GM23338 (cell line): ENCODE measurements at regions not wholly inside any gene's neighbourhood (a gene's known extent, or its start where the extent isn't known, plus 50 kb on each side); places are given as distances from the start of the nearest gene placed in this dataset.

Experiments used
- ATAC-seq: fragments of 200-7000 bp; cut with Tn5 transposase; 3 replicates; pipeline ENCODE4 v1.9.1; 2020
- DNase-seq: peaks from one replicate; pipeline ENCODE4 v3.0.0-alpha.2; 2015; ENCODE audit warnings: low spot score
- H2AFZ ChIP-seq: fragments of 200-600 bp; sonication (generic); 2 replicates; pipeline ENCODE4 v1.8.0; 2016; ENCODE audit warnings: antibody characterized with exemption, mild to moderate bottlenecking, moderate library complexity
- H3F3A ChIP-seq: fragments of 200-600 bp; sonication (generic); replicated peaks from 2 replicates; pipeline ENCODE4 v1.8.0; 2017; ENCODE audit warnings: antibody characterized with exemption, mixed run types, low read depth
- H3K27ac ChIP-seq: fragments of 200-600 bp; sonication (generic); 2 replicates; pipeline ENCODE4 v1.6.1; 2016; ENCODE audit warnings: low read depth
- H3K27me3 ChIP-seq: fragments of 200-600 bp; sonication (generic); 2 replicates; pipeline ENCODE4 v1.8.0; 2016; ENCODE audit warnings: mild to moderate bottlenecking, mixed run types, moderate library complexity; ENCODE audit not compliant: insufficient read depth
- H3K36me3 ChIP-seq: fragments of 200-600 bp; sonication (generic); 2 replicates; pipeline ENCODE4 v1.8.0; 2016; ENCODE audit warnings: mild to moderate bottlenecking; ENCODE audit not compliant: insufficient read depth
- H3K4me1 ChIP-seq: fragments of 200-600 bp; sonication (generic); 2 replicates; pipeline ENCODE4 v1.8.0; 2016; ENCODE audit warnings: mild to moderate bottlenecking, moderate library complexity; ENCODE audit not compliant: insufficient read depth
- H3K4me2 ChIP-seq: fragments of 200-600 bp; sonication (generic); 2 replicates; pipeline ENCODE4 v1.7.1; 2017; ENCODE audit warnings: mixed run types
- H3K4me3 ChIP-seq: fragments of 200-600 bp; sonication (generic); 2 replicates; pipeline ENCODE4 v1.6.1; 2016; ENCODE audit warnings: mixed run types
- H3K79me2 ChIP-seq: fragments of 200-600 bp; sonication (generic); replicated peaks from 2 replicates; pipeline ENCODE4 v1.8.0; 2017; ENCODE audit warnings: mild to moderate bottlenecking; ENCODE audit not compliant: insufficient read depth
- H3K9me2 ChIP-seq: fragments of 200-600 bp; sonication (generic); 2 replicates; pipeline ENCODE4 v1.8.0; 2017; ENCODE audit not compliant: insufficient read depth
- H4K20me1 ChIP-seq: fragments of 200-600 bp; sonication (generic); replicated peaks from 2 replicates; pipeline ENCODE4 v1.8.0; 2017; ENCODE audit warnings: mild to moderate bottlenecking; ENCODE audit not compliant: insufficient read depth
- H3K27ac Mint-ChIP-seq: 2 replicates; pipeline ENCODE4 v1.8.0; 2020; ENCODE audit warnings: inconsistent platforms, mild to moderate bottlenecking, moderate library complexity, mixed read lengths
- H3K27me3 Mint-ChIP-seq: 3 replicates; pipeline ENCODE4 v1.8.0; 2022; ENCODE audit warnings: low read depth, mild to moderate bottlenecking, moderate library complexity, mixed read lengths, inconsistent platforms; ENCODE audit not compliant: insufficient read depth, poor library complexity
- H3K36me3 Mint-ChIP-seq: 3 replicates; pipeline ENCODE4 v1.8.0; 2021; ENCODE audit warnings: low read depth, mild to moderate bottlenecking, inconsistent platforms, moderate library complexity, mixed read lengths
- H3K4me1 Mint-ChIP-seq: 3 replicates; pipeline ENCODE4 v1.8.0; 2020; ENCODE audit warnings: mild to moderate bottlenecking, inconsistent platforms, mixed read lengths
- H3K4me3 Mint-ChIP-seq: 3 replicates; pipeline ENCODE4 v1.8.0; 2021; ENCODE audit warnings: moderate library complexity, mild to moderate bottlenecking, inconsistent platforms, mixed read lengths
- H3K9me3 Mint-ChIP-seq: 3 replicates; pipeline ENCODE4 v1.8.0; 2020; ENCODE audit warnings: moderate library complexity, mild to moderate bottlenecking, inconsistent platforms, mixed read lengths
- EZH2phosphoT487 ChIP-seq: fragments of 200-600 bp; sonication (generic); IDR thresholded peaks from one replicate; pipeline ENCODE4 v1.8.1; 2018; ENCODE audit warnings: antibody characterized with exemption; ENCODE audit not compliant: unreplicated experiment
- JUNB ChIP-seq: IDR thresholded peaks from one replicate; pipeline ENCODE4 v1.6.1; 2016; ENCODE audit warnings: antibody characterized with exemption; ENCODE audit not compliant: unreplicated experiment
- NANOG ChIP-seq: IDR thresholded peaks from 2 replicates; pipeline ENCODE4 v1.6.1; 2016; ENCODE audit warnings: antibody characterized with exemption, borderline replicate concordance
- POLR2AphosphoS5 ChIP-seq: IDR thresholded peaks from 2 replicates; pipeline ENCODE4 v1.6.1; 2016; ENCODE audit warnings: antibody characterized with exemption, low read depth
- ZNF331 ChIP-seq: fragments of 250-450 bp; sonication (Bioruptor Pico); IDR thresholded peaks from 2 replicates; pipeline ENCODE4 v1.5.0; 2020; ENCODE audit warnings: low read depth, mild to moderate bottlenecking, moderate library complexity
- TF ChIP-seq, protein P1 (sequence below): IDR thresholded peaks from one replicate; pipeline ENCODE4 v1.6.1; 2018; ENCODE audit warnings: antibody characterized with exemption; ENCODE audit not compliant: unreplicated experiment
- TF ChIP-seq, protein P2 (sequence below): fragments of 250-450 bp; sonication (Bioruptor Pico); IDR thresholded peaks from 2 replicates; pipeline ENCODE4 v1.5.0; 2020; ENCODE audit warnings: mild to moderate bottlenecking, moderate library complexity

DNA sequence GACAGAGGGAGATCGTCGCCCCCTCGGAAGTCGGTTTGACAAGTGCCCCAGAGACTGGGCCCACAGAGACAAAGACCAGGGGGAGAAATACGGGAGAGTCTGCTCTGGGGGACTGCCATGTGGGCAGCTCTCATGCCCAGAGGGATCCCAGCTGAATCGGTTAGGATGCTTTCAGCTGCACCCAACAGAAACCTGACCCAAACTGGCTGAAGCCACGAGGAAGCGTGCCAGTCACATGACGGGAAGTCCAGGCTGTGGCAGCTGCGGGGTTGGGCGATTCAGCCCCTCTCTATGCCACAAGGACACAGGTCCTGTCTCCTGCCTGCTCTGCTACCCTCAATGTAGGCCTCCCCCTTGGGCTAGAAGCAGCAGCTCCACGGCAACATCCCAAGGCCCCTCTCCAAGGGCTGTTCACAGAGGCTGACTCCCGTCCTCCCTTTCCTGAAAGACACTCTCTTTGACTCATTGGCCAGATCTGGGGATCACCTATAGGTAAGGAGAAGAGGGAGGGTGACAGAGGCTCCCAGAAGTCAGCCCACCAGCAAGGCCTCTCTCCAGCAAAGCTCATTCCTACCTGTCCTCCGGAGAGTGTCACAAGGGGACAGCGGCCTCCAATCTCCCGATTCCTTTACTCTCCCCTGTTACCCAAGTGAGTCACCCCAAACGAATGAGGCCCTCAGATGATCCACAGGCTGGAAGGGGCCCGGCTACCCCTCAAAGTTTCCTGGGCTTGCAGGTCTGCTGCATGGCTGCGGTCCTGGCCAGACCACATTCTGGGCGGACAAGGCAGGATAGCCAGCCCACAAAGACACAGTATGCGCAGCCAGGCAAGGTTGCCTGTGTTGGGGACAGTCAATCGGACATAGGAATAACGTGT, 75.8 kb downstream of the RBFOX3 start:
- no peak overlapping the region for H3K4me3 Mint-ChIP-seq
- peaks cover 18% of the 10 kb centered on the region for H3K4me1 Mint-ChIP-seq
- H3K27me3 Mint-ChIP-seq: peaks cover 2% of the 10 kb centered on the region
- H3K36me3 Mint-ChIP-seq: no peaks in the 10 kb centered on the region
- Histone ChIP-seq H3K36me3 (no peaks in the 10 kb centered on the region), H3K4me2 (no peak overlapping the region), H3K27ac (no peak overlapping the region), H3K9me2 (no peaks in the 10 kb centered on the region), H3F3A (no peaks in the 10 kb centered on the region), H3K27me3 (no peaks in the 10 kb centered on the region), H3K4me3 (no peak overlapping the region), H2AFZ (no peak overlapping the region), H3K79me2 (no peaks in the 10 kb centered on the region), H4K20me1 (no peaks in the 10 kb centered on the region), H3K4me1 (peaks cover 6% of the 10 kb centered on the region; the same call in 1 of the 2 replicates)
- no peak overlapping the region for H3K27ac Mint-ChIP-seq
- ATAC-seq (no peak), DNase-seq (no peak)
- H3K9me3 Mint-ChIP-seq: no peaks in the 10 kb centered on the region
- TF ChIP-seq, protein P1, sequence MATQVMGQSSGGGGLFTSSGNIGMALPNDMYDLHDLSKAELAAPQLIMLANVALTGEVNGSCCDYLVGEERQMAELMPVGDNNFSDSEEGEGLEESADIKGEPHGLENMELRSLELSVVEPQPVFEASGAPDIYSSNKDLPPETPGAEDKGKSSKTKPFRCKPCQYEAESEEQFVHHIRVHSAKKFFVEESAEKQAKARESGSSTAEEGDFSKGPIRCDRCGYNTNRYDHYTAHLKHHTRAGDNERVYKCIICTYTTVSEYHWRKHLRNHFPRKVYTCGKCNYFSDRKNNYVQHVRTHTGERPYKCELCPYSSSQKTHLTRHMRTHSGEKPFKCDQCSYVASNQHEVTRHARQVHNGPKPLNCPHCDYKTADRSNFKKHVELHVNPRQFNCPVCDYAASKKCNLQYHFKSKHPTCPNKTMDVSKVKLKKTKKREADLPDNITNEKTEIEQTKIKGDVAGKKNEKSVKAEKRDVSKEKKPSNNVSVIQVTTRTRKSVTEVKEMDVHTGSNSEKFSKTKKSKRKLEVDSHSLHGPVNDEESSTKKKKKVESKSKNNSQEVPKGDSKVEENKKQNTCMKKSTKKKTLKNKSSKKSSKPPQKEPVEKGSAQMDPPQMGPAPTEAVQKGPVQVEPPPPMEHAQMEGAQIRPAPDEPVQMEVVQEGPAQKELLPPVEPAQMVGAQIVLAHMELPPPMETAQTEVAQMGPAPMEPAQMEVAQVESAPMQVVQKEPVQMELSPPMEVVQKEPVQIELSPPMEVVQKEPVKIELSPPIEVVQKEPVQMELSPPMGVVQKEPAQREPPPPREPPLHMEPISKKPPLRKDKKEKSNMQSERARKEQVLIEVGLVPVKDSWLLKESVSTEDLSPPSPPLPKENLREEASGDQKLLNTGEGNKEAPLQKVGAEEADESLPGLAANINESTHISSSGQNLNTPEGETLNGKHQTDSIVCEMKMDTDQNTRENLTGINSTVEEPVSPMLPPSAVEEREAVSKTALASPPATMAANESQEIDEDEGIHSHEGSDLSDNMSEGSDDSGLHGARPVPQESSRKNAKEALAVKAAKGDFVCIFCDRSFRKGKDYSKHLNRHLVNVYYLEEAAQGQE: no peak
- TF ChIP-seq ZNF331 (CRISPR knock-in tag) (no peak), EZH2phosphoT487 (no peak), JUNB (no peak)

DNA sequence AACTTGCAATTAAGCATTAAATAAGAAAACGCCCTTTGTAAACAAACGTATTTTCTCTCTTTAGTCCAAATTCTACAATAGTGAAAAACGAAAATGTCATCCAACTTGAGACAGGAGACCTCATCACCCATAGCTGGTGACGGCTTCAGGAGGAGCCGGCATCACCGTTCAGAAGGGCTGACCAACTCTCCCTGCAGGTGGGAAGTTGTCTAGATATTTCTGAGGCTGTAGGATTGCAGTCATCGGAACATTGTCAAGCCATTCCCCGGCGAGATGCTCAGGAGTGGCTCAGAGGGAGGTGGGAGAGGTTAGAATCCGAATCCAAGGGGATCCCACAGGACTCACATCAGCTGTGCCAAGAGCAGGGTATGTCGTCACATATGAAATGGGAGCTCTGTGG, 76.7 kb downstream of the RBFOX3 start:
- Mint-ChIP-seq H3K36me3 (no peaks in the 10 kb centered on the region), H3K4me3 (no peak overlapping the region), H3K27ac (no peak overlapping the region), H3K27me3 (peaks cover 2% of the 10 kb centered on the region), H3K4me1 (peaks cover 28% of the 10 kb centered on the region), H3K9me3 (no peaks in the 10 kb centered on the region)
- ATAC-seq: no peak
- Histone ChIP-seq H3K4me3 (no peak overlapping the region), H3K4me2 (no peak overlapping the region), H3K27me3 (no peaks in the 10 kb centered on the region), H3K4me1 (peaks cover 6% of the 10 kb centered on the region; the same call in 1 of the 2 replicates), H3K27ac (no peak overlapping the region), H3K79me2 (no peaks in the 10 kb centered on the region), H2AFZ (no peak overlapping the region), H4K20me1 (no peaks in the 10 kb centered on the region), H3F3A (no peaks in the 10 kb centered on the region), H3K36me3 (no peaks in the 10 kb centered on the region), H3K9me2 (no peaks in the 10 kb centered on the region)
- DNase-seq: no peak
- TF ChIP-seq, protein P2, sequence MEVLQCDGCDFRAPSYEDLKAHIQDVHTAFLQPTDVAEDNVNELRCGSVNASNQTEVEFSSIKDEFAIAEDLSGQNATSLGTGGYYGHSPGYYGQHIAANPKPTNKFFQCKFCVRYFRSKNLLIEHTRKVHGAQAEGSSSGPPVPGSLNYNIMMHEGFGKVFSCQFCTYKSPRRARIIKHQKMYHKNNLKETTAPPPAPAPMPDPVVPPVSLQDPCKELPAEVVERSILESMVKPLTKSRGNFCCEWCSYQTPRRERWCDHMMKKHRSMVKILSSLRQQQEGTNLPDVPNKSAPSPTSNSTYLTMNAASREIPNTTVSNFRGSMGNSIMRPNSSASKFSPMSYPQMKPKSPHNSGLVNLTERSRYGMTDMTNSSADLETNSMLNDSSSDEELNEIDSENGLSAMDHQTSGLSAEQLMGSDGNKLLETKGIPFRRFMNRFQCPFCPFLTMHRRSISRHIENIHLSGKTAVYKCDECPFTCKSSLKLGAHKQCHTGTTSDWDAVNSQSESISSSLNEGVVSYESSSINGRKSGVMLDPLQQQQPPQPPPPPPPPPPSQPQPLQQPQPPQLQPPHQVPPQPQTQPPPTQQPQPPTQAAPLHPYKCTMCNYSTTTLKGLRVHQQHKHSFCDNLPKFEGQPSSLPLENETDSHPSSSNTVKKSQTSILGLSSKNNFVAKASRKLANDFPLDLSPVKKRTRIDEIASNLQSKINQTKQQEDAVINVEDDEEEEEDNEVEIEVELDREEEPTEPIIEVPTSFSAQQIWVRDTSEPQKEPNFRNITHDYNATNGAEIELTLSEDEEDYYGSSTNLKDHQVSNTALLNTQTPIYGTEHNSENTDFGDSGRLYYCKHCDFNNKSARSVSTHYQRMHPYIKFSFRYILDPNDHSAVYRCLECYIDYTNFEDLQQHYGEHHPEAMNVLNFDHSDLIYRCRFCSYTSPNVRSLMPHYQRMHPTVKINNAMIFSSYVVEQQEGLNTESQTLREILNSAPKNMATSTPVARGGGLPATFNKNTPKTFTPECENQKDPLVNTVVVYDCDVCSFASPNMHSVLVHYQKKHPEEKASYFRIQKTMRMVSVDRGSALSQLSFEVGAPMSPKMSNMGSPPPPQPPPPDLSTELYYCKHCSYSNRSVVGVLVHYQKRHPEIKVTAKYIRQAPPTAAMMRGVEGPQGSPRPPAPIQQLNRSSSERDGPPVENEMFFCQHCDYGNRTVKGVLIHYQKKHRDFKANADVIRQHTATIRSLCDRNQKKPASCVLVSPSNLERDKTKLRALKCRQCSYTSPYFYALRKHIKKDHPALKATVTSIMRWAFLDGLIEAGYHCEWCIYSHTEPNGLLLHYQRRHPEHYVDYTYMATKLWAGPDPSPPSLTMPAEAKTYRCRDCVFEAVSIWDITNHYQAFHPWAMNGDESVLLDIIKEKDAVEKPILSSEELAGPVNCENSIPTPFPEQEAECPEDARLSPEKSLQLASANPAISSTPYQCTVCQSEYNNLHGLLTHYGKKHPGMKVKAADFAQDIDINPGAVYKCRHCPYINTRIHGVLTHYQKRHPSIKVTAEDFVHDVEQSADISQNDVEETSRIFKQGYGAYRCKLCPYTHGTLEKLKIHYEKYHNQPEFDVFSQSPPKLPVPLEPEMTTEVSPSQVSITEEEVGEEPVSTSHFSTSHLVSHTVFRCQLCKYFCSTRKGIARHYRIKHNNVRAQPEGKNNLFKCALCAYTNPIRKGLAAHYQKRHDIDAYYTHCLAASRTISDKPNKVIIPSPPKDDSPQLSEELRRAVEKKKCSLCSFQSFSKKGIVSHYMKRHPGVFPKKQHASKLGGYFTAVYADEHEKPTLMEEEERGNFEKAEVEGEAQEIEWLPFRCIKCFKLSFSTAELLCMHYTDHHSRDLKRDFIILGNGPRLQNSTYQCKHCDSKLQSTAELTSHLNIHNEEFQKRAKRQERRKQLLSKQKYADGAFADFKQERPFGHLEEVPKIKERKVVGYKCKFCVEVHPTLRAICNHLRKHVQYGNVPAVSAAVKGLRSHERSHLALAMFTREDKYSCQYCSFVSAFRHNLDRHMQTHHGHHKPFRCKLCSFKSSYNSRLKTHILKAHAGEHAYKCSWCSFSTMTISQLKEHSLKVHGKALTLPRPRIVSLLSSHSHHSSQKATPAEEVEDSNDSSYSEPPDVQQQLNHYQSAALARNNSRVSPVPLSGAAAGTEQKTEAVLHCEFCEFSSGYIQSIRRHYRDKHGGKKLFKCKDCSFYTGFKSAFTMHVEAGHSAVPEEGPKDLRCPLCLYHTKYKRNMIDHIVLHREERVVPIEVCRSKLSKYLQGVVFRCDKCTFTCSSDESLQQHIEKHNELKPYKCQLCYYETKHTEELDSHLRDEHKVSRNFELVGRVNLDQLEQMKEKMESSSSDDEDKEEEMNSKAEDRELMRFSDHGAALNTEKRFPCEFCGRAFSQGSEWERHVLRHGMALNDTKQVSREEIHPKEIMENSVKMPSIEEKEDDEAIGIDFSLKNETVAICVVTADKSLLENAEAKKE: no peak
- TF ChIP-seq, protein P1: no peak
- TF ChIP-seq POLR2AphosphoS5 (no peak), EZH2phosphoT487 (no peak), NANOG (no peak)
